Right lobe of liver (tissue), 6 donors: ENCODE measurements at regions not wholly inside any gene's neighbourhood (a gene's known extent, or its start where the extent isn't known, plus 50 kb on each side); places are given as distances from the start of the nearest gene placed in this dataset.

Experiments used
- ATAC-seq, 4 donors: fragments of 200-7000 bp; cut with Tn5 transposase; one replicate each; pipeline ENCODE4 v1.9.1; 2020; ENCODE audit warnings: mild to moderate bottlenecking in 4 of 4, moderate library complexity in 4 of 4
- DNase-seq, 3 donors: peaks; one replicate each; pipeline ENCODE4 v3.0.0-alpha.2; 2020
- H3K27ac ChIP-seq, 3 donors: fragments of 200-600 bp; one replicate each; pipeline ENCODE4 v1.8.0; 2022
- H3K27me3 ChIP-seq, 2 donors: fragments of 200-600 bp; one replicate each; pipeline ENCODE4 v1.8.0; 2022
- H3K36me3 ChIP-seq, 4 donors: fragments of 200-600 bp; sonication (generic) in 1 of 4; one replicate each; pipeline versions ENCODE4 v1.5.1 to v1.8.0; 2017 to 2022; ENCODE audit warnings: control low read depth in 1 of 4
- H3K4me1 ChIP-seq, 4 donors: fragments of 200-600 bp; sonication (generic) in 1 of 4; one replicate each; pipeline versions ENCODE4 v1.5.1 to v1.8.0; 2017 to 2022; ENCODE audit warnings: control low read depth in 1 of 4
- H3K4me3 ChIP-seq, 3 donors: fragments of 200-600 bp; one replicate each; pipeline ENCODE4 v1.8.0; 2022
- H3K9me3 ChIP-seq, 4 donors: fragments of 200-600 bp; sonication (generic) in 1 of 4; one replicate each; pipeline versions ENCODE4 v1.5.1 to v1.8.0; 2017 to 2022; ENCODE audit warnings: control low read depth in 1 of 4
- POLR2A ChIP-seq: fragments of 450-650 bp; IDR thresholded peaks from one replicate; pipeline ENCODE4 v1.6.1; 2017; ENCODE audit warnings: antibody characterized with exemption, mild to moderate bottlenecking
- WGBS: methylation state at CpG from one replicate; pipeline ENCODE4 v1.1.6; 2018; ENCODE audit warnings: low coverage, low lambda C conversion rate; ENCODE audit not compliant: insufficient coverage; ENCODE audit errors: missing lambda C conversion rate; 5-methylcytosine and 5-hydroxymethylcytosine counted together
- intact Hi-C, 2 donors: fragments of 100-400 bp; cut with DNase I; formaldehyde crosslinking; loops; one replicate each; pipeline versions ENCODE4 v1.11.2 to v1.14.1; 2022
- TF ChIP-seq, protein P1 (sequence below), 4 donors: fragments of 200-600 bp in 3 of 4; fragments of 450-650 bp in 1 of 4; IDR thresholded peaks; one replicate each; pipeline versions ENCODE4 v1.5.1 to v1.8.0; 2016 to 2022; ENCODE audit warnings: antibody characterized with exemption in 4 of 4, mild to moderate bottlenecking in 2 of 4
- donor health status: DM: no; HTN: yes; CAD: no.
- donor health status: DM: no; HTN: no; CAD: no.
- donor health status: DM: no; HTN: no; CAD: no.
- donor health status: DM: no; HTN: yes; CAD: no.
- donor health status: DM: no; HTN: yes; CAD: no.

- DNase-seq (no peak), ATAC-seq (no peak)
- no peak overlapping the region for H3K27ac ChIP-seq
- no peak overlapping the region for H3K4me3 ChIP-seq
- WGBS, result 53% methylated on average over 1 of the region's 1 CpG
- intact Hi-C loops, result no loop called here
- H3K4me1 ChIP-seq, result no peaks in the 10 kb centered on the region
- TF ChIP-seq, protein P1, sequence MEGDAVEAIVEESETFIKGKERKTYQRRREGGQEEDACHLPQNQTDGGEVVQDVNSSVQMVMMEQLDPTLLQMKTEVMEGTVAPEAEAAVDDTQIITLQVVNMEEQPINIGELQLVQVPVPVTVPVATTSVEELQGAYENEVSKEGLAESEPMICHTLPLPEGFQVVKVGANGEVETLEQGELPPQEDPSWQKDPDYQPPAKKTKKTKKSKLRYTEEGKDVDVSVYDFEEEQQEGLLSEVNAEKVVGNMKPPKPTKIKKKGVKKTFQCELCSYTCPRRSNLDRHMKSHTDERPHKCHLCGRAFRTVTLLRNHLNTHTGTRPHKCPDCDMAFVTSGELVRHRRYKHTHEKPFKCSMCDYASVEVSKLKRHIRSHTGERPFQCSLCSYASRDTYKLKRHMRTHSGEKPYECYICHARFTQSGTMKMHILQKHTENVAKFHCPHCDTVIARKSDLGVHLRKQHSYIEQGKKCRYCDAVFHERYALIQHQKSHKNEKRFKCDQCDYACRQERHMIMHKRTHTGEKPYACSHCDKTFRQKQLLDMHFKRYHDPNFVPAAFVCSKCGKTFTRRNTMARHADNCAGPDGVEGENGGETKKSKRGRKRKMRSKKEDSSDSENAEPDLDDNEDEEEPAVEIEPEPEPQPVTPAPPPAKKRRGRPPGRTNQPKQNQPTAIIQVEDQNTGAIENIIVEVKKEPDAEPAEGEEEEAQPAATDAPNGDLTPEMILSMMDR (IDR thresholded peaks at IDR 0.05), result no peak
- no peak for TF ChIP-seq POLR2A
- no peaks in the 10 kb centered on the region for H3K27me3 ChIP-seq
- no peaks in the 10 kb centered on the region for H3K9me3 ChIP-seq
- no peaks in the 10 kb centered on the region for H3K36me3 ChIP-seq
These were observed 184.2 kb downstream of the FAT4 start for GRCh38 chr4:125498981-125499380.

- no peak for ATAC-seq
- H3K4me1 ChIP-seq, result no peaks in the 10 kb centered on the region
- intact Hi-C loops, result no loop called here
- H3K9me3 ChIP-seq, result no peaks in the 10 kb centered on the region
- H3K27ac ChIP-seq, result no peak overlapping the region
- no peak for TF ChIP-seq POLR2A
- TF ChIP-seq, protein P1 (IDR thresholded peaks at IDR 0.05), result no peak
- H3K4me3 ChIP-seq, result no peak overlapping the region
- no peaks in the 10 kb centered on the region for H3K27me3 ChIP-seq
- no peak for DNase-seq
- no peaks in the 10 kb centered on the region for H3K36me3 ChIP-seq
- WGBS, result 71% methylated on average over 3 of the region's 3 CpGs
These were observed 186.3 kb downstream of the FAT4 start for GRCh38 chr4:125501090-125501489.

DNA sequence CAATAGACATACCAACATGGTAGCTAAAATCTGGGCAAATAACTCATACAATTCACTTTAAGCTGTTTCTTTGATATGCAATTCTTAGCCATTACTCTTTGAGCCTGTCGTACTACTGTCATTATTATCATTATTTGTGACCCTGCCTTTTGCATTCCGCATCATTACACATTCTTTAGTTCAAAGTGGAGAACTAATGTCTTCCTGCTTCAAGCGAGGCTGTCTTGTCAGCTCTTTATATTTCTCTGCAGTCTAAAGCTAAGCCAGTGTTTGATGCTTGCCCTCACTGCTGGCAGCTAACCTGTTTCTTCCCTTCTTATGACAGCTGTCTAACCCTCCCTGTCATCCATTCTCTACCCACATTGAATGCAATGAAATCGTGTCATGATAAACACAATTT is 186.8 kb downstream of the FAT4 start:
- DNase-seq (no peak), ATAC-seq (no peak)
- intact Hi-C loops, result no loop called here
- WGBS, result 56% methylated on average over 4 of the region's 4 CpGs
- Histone ChIP-seq H3K27ac (no peak overlapping the region), H3K27me3 (no peaks in the 10 kb centered on the region), H3K4me3 (no peak overlapping the region), H3K9me3 (no peaks in the 10 kb centered on the region), H3K4me1 (no peaks in the 10 kb centered on the region), H3K36me3 (no peaks in the 10 kb centered on the region)
- TF ChIP-seq, protein P1 (IDR thresholded peaks at IDR 0.05), result no peak
- TF ChIP-seq POLR2A, result no peak

GRCh38 chr4:125505621-125506020 is 190.9 kb downstream of the FAT4 start:
- DNase-seq (no peak), ATAC-seq (no peak)
- 41% methylated on average over 4 of the region's 4 CpGs for WGBS
- intact Hi-C loops, result no loop called here
- Histone ChIP-seq H3K4me1 (no peaks in the 10 kb centered on the region), H3K9me3 (no peaks in the 10 kb centered on the region), H3K4me3 (no peak overlapping the region), H3K36me3 (no peaks in the 10 kb centered on the region), H3K27me3 (no peaks in the 10 kb centered on the region), H3K27ac (no peak overlapping the region)
- no peak for TF ChIP-seq POLR2A
- TF ChIP-seq, protein P1 (IDR thresholded peaks at IDR 0.05), result no peak

- Histone ChIP-seq H3K27me3 (no peaks in the 10 kb centered on the region), H3K4me1 (no peaks in the 10 kb centered on the region), H3K27ac (no peak overlapping the region), H3K4me3 (no peak overlapping the region), H3K9me3 (no peaks in the 10 kb centered on the region), H3K36me3 (no peaks in the 10 kb centered on the region)
- ATAC-seq, result no peak
- DNase-seq, result no peak
- intact Hi-C loops, result no loop called here
- TF ChIP-seq, protein P1 (IDR thresholded peaks at IDR 0.05), result no peak
- no peak for TF ChIP-seq POLR2A
These were observed 192.4 kb downstream of the FAT4 start for GRCh38 chr4:125507141-125507540.
